Adrenal gland (tissue), 9 donors: ENCODE measurements at regions not wholly inside any gene's neighbourhood (a gene's known extent, or its start where the extent isn't known, plus 50 kb on each side); places are given as distances from the start of the nearest gene placed in this dataset.

Source experiments
- DNase-seq, 7 donors: peaks; one replicate each; pipeline ENCODE4 v3.0.0-alpha.2; 2019 to 2020
- H3K27ac ChIP-seq, 5 donors: fragments of 200-600 bp; sonication (generic) in 4 of 5; 1 replicate in 3 of 5; 2 replicates in 2 of 5; pipeline versions ENCODE4 v1.5.1 to v1.8.0; 2016 to 2020; ENCODE audit warnings: mild to moderate bottlenecking in 1 of 5
- H3K27me3 ChIP-seq: fragments of 200-600 bp; 2 replicates; pipeline ENCODE4 v1.8.0; 2021
- H3K36me3 ChIP-seq, 2 donors: fragments of 200-600 bp; replicated peaks in 1 of 2; 1 replicate in 1 of 2; 2 replicates in 1 of 2; pipeline versions ENCODE4 v1.5.1 to v1.8.0; 2018 to 2022
- H3K4me1 ChIP-seq, 2 donors: fragments of 200-600 bp; replicated peaks in 1 of 2; 1 replicate in 1 of 2; 2 replicates in 1 of 2; pipeline versions ENCODE4 v1.5.1 to v1.8.0; 2018 to 2021
- H3K4me3 ChIP-seq, 4 donors: fragments of 200-600 bp; sonication (generic) in 3 of 4; one replicate each; pipeline ENCODE4 v1.5.1; 2016 to 2018
- H3K9me3 ChIP-seq, 3 donors: fragments of 200-600 bp; sonication (generic) in 1 of 3; replicated peaks in 1 of 3; 1 replicate in 2 of 3; 2 replicates in 1 of 3; pipeline versions ENCODE4 v1.5.1 to v1.8.0; 2016 to 2021
- CTCF ChIP-seq, 6 experiments: fragments of 450-650 bp in 4 of 6; fragments of 200-600 bp in 2 of 6; sonication (generic) in 1 of 6; IDR thresholded peaks; 1 replicate in 5 of 6; 2 replicates in 1 of 6; pipeline versions ENCODE4 v1.5.1 to v1.8.0; 2016 to 2021; ENCODE audit warnings: antibody characterized with exemption in 6 of 6, mild to moderate bottlenecking in 2 of 6, moderate library complexity in 1 of 6
- POLR2A ChIP-seq, 2 donors: fragments of 450-650 bp; IDR thresholded peaks; one replicate each; pipeline ENCODE4 v1.6.1; 2017; ENCODE audit warnings: antibody characterized with exemption in 2 of 2, mild to moderate bottlenecking in 2 of 2, moderate library complexity in 1 of 2
- WGBS, 4 donors: extraction: QIAGEN DNeasy Blood & Tissue Kit in 2 of 4; methylation state at CpG; one replicate each; pipeline versions ENCODE4 v1.1.5 to v1.1.7; 2013 to 2017; 5-methylcytosine and 5-hydroxymethylcytosine counted together
- intact Hi-C, 2 donors: fragments of 100-400 bp; cut with DNase I; formaldehyde crosslinking; loops; one replicate each; pipeline versions ENCODE4 v1.14.1 to v1.15.0; 2022 to 2023
- donor health status: healthy with polysubstance abuse.
- donor health status: Bipolar disorder and iron deficiency.
- donor health status: DM: yes; HTN: yes; CAD: no.
- donor health status: DM: no; HTN: no; CAD: no.
- donor health status: DM: no; HTN: no; CAD: no.

- Histone ChIP-seq H3K4me1 (no peaks in the 10 kb centered on the region), H3K27me3 (no peaks in the 10 kb centered on the region), H3K9me3 (no peaks in the 10 kb centered on the region), H3K36me3 (no peaks in the 10 kb centered on the region), H3K4me3 (no peak overlapping the region), H3K27ac (no peak overlapping the region)
- intact Hi-C loops, result no loop called here
- no peak for TF ChIP-seq CTCF (IDR thresholded peaks at IDR 0.05)
- TF ChIP-seq POLR2A (IDR thresholded peaks at IDR 0.05), result no peak
- WGBS, 4 donors, result 53 to 75% (median 59%) methylated on average over 2 of the region's 2 CpGs
- no peak for DNase-seq
Measured at GRCh38 chr5:107265193-107265592, 405.5 kb downstream of the EFNA5 start.

GRCh38 chr5:107263387-107264018, 407.2 kb downstream of the EFNA5 start:
- H3K4me1 ChIP-seq, result no peaks in the 10 kb centered on the region
- 46 to 56% (median 52%) methylated on average over 5 of the region's 5 CpGs for WGBS, 4 donors
- TF ChIP-seq POLR2A (IDR thresholded peaks at IDR 0.05), result no peak
- TF ChIP-seq CTCF (IDR thresholded peaks at IDR 0.05), result no peak
- H3K4me3 ChIP-seq, result no peak overlapping the region
- H3K36me3 ChIP-seq, result no peaks in the 10 kb centered on the region
- intact Hi-C loops, result no loop called here
- no peaks in the 10 kb centered on the region for H3K9me3 ChIP-seq
- H3K27ac ChIP-seq, result no peak overlapping the region
- DNase-seq, result no peak
- no peaks in the 10 kb centered on the region for H3K27me3 ChIP-seq

- TF ChIP-seq CTCF (IDR thresholded peaks at IDR 0.05), result no peak
- no peak for TF ChIP-seq POLR2A (IDR thresholded peaks at IDR 0.05)
- intact Hi-C loops, result no loop called here
- DNase-seq, result no peak
Measured at GRCh38 chr5:107257885-107258520, 412.7 kb downstream of the EFNA5 start.

GRCh38 chr5:107254902-107255234, 415.9 kb downstream of the EFNA5 start:
- no peak for DNase-seq
- Histone ChIP-seq H3K36me3 (no peaks in the 10 kb centered on the region), H3K27ac (no peak overlapping the region), H3K4me3 (no peak overlapping the region), H3K27me3 (no peaks in the 10 kb centered on the region), H3K9me3 (no peaks in the 10 kb centered on the region), H3K4me1 (no peaks in the 10 kb centered on the region)
- TF ChIP-seq CTCF (IDR thresholded peaks at IDR 0.05) (no peak), POLR2A (IDR thresholded peaks at IDR 0.05) (no peak)
- intact Hi-C loops, result no loop called here
- WGBS, 4 donors, result 81 to 87% (median 84%) methylated on average over 4 of the region's 4 CpGs

More at GRCh38 chr5:107257885-107258520, 412.7 kb downstream of the EFNA5 start:
- Histone ChIP-seq H3K4me3 (no peak overlapping the region), H3K36me3 (no peaks in the 10 kb centered on the region), H3K9me3 (no peaks in the 10 kb centered on the region), H3K27ac (no peak overlapping the region), H3K4me1 (no peaks in the 10 kb centered on the region), H3K27me3 (no peaks in the 10 kb centered on the region)
- 89 to 95% (median 91%) methylated on average over 2 of the region's 2 CpGs for WGBS, 4 donors
